MM.1S (cell line): ENCODE measurements at regions not wholly inside any gene's neighbourhood (a gene's known extent, or its start where the extent isn't known, plus 50 kb on each side); places are given as distances from the start of the nearest gene placed in this dataset.

ENCODE experiments used
- DNase-seq: peaks from one replicate; pipeline ENCODE4 v3.0.0-alpha.2; 2015
- H2AFZ ChIP-seq: fragments of 300-600 bp; sonication (generic); 2 replicates; pipeline ENCODE4 v1.6.0; 2016; ENCODE audit warnings: antibody characterized with exemption, low read length
- H3F3A ChIP-seq: fragments of 300-600 bp; sonication (generic); 2 replicates; pipeline ENCODE4 v1.6.1; 2016; ENCODE audit warnings: mild to moderate bottlenecking, antibody characterized with exemption, low read length, moderate library complexity, mixed read lengths; ENCODE audit not compliant: insufficient read depth
- H3K27ac ChIP-seq: fragments of 300-600 bp; sonication (generic); 2 replicates; pipeline ENCODE4 v1.5.1; 2016; ENCODE audit warnings: mild to moderate bottlenecking, low read length
- H3K27me3 ChIP-seq: fragments of 300-600 bp; sonication (generic); replicated peaks from 2 replicates; pipeline ENCODE4 v1.6.0; 2016; ENCODE audit warnings: low read length; ENCODE audit not compliant: insufficient read depth
- H3K36me3 ChIP-seq: fragments of 300-600 bp; sonication (generic); replicated peaks from 2 replicates; pipeline ENCODE4 v1.6.1; 2016; ENCODE audit warnings: mild to moderate bottlenecking, low read length, mixed read lengths; ENCODE audit not compliant: insufficient read depth
- H3K4me1 ChIP-seq: fragments of 300-600 bp; sonication (generic); 2 replicates; pipeline ENCODE4 v1.6.1; 2016; ENCODE audit warnings: low read length, mixed read lengths
- H3K4me2 ChIP-seq: fragments of 300-600 bp; sonication (generic); 2 replicates; pipeline ENCODE4 v1.6.0; 2016; ENCODE audit warnings: low read depth, low read length
- H3K4me3 ChIP-seq: fragments of 300-600 bp; sonication (generic); 2 replicates; pipeline ENCODE4 v1.5.1; 2016; ENCODE audit warnings: low read length, mixed read lengths
- H3K79me2 ChIP-seq: fragments of 300-600 bp; sonication (generic); 2 replicates; pipeline ENCODE4 v1.6.1; 2016; ENCODE audit warnings: mixed run types, low read length, mixed read lengths
- H3K9ac ChIP-seq: fragments of 300-600 bp; sonication (generic); 2 replicates; pipeline ENCODE4 v1.6.1; 2016; ENCODE audit warnings: low read length, mixed read lengths
- H3K9me2 ChIP-seq: fragments of 300-600 bp; sonication (generic); replicated peaks from 2 replicates; pipeline ENCODE4 v1.6.1; 2016; ENCODE audit warnings: mild to moderate bottlenecking, low read length, mixed read lengths; ENCODE audit not compliant: insufficient read depth
- H3K9me3 ChIP-seq: fragments of 300-600 bp; sonication (generic); replicated peaks from 2 replicates; pipeline ENCODE4 v1.6.1; 2016; ENCODE audit warnings: mild to moderate bottlenecking, low read length, mixed read lengths; ENCODE audit not compliant: insufficient read depth
- H4K20me1 ChIP-seq: fragments of 300-600 bp; sonication (generic); 2 replicates; pipeline ENCODE4 v1.6.1; 2016; ENCODE audit warnings: mild to moderate bottlenecking, low read length, moderate library complexity, mixed read lengths; ENCODE audit not compliant: insufficient read depth
- CTCF ChIP-seq: fragments of 300-600 bp; sonication (generic); IDR thresholded peaks from 2 replicates; pipeline ENCODE4 v1.5.1; 2016; ENCODE audit warnings: antibody characterized with exemption, low read length, mixed read lengths
- EZH2 ChIP-seq: fragments of 300-600 bp; sonication (generic); optimal IDR thresholded peaks from 2 replicates; pipeline ENCODE3; 2017; ENCODE audit warnings: low read depth, mild to moderate bottlenecking, antibody characterized with exemption, low read length, mixed read lengths
- EZH2phosphoT487 ChIP-seq: fragments of 300-600 bp; sonication (generic); IDR thresholded peaks from 2 replicates; pipeline ENCODE4 v1.6.1; 2018; ENCODE audit warnings: antibody characterized with exemption, low read length

GRCh38 chr10:109183366-109183765, 739.9 kb downstream of the XPNPEP1 start:
- Histone ChIP-seq H3K36me3 (no peaks in the 10 kb centered on the region), H3F3A (no peaks in the 10 kb centered on the region), H3K79me2 (no peaks in the 10 kb centered on the region), H3K4me2 (no peak overlapping the region), H3K27me3 (no peaks in the 10 kb centered on the region), H3K9me3 (no peaks in the 10 kb centered on the region), H3K27ac (no peak overlapping the region), H2AFZ (no peak overlapping the region), H4K20me1 (no peaks in the 10 kb centered on the region), H3K9me2 (no peaks in the 10 kb centered on the region), H3K9ac (no peak overlapping the region), H3K4me3 (no peak overlapping the region), H3K4me1 (no peaks in the 10 kb centered on the region)
- no peak for TF ChIP-seq EZH2phosphoT487
- TF ChIP-seq CTCF = no peak
- no peak for TF ChIP-seq EZH2
- no peak for DNase-seq

- no peak overlapping the region for H3K4me2 ChIP-seq
- H3K27me3 ChIP-seq = no peaks in the 10 kb centered on the region
- TF ChIP-seq CTCF (no peak), EZH2 (no peak), EZH2phosphoT487 (no peak)
- DNase-seq = no peak
- H2AFZ ChIP-seq = no peak overlapping the region
- no peaks in the 10 kb centered on the region for H3K36me3 ChIP-seq
- H3K27ac ChIP-seq = no peak overlapping the region
- H3F3A ChIP-seq = no peaks in the 10 kb centered on the region
- no peak overlapping the region for H3K4me3 ChIP-seq
- no peak overlapping the region for H3K9ac ChIP-seq
- no peaks in the 10 kb centered on the region for H3K79me2 ChIP-seq
- H3K9me3 ChIP-seq = no peaks in the 10 kb centered on the region
- no peaks in the 10 kb centered on the region for H3K9me2 ChIP-seq
- no peaks in the 10 kb centered on the region for H3K4me1 ChIP-seq
- no peaks in the 10 kb centered on the region for H4K20me1 ChIP-seq
These were observed 744.7 kb downstream of the XPNPEP1 start for GRCh38 chr10:109178591-109178990.

- no peaks in the 10 kb centered on the region for H3K4me1 ChIP-seq
- no peak for TF ChIP-seq CTCF
- TF ChIP-seq EZH2phosphoT487 = no peak
- TF ChIP-seq EZH2 = no peak
- H3K36me3 ChIP-seq = no peaks in the 10 kb centered on the region
- H2AFZ ChIP-seq = no peak overlapping the region
- no peaks in the 10 kb centered on the region for H3K9me3 ChIP-seq
- no peaks in the 10 kb centered on the region for H3K27me3 ChIP-seq
- no peaks in the 10 kb centered on the region for H4K20me1 ChIP-seq
- no peak overlapping the region for H3K9ac ChIP-seq
- no peaks in the 10 kb centered on the region for H3K79me2 ChIP-seq
- no peak overlapping the region for H3K4me3 ChIP-seq
- no peaks in the 10 kb centered on the region for H3K9me2 ChIP-seq
- DNase-seq = no peak
- no peaks in the 10 kb centered on the region for H3F3A ChIP-seq
- no peak overlapping the region for H3K4me2 ChIP-seq
- no peak overlapping the region for H3K27ac ChIP-seq
These were observed 748.8 kb downstream of the XPNPEP1 start for GRCh38 chr10:109174526-109174925.

GRCh38 chr10:109173937-109174336, 749.4 kb downstream of the XPNPEP1 start:
- Histone ChIP-seq H3K79me2 (no peaks in the 10 kb centered on the region), H3K27me3 (no peaks in the 10 kb centered on the region), H3F3A (no peaks in the 10 kb centered on the region), H3K36me3 (no peaks in the 10 kb centered on the region), H3K9me2 (no peaks in the 10 kb centered on the region), H3K4me1 (no peaks in the 10 kb centered on the region), H3K27ac (no peak overlapping the region), H3K9me3 (no peaks in the 10 kb centered on the region), H4K20me1 (no peaks in the 10 kb centered on the region), H2AFZ (no peak overlapping the region), H3K4me3 (no peak overlapping the region), H3K9ac (no peak overlapping the region), H3K4me2 (no peak overlapping the region)
- TF ChIP-seq EZH2phosphoT487 (no peak), CTCF (no peak), EZH2 (no peak)
- DNase-seq = no peak
